HT1080 (cell line): ENCODE measurements at regions not wholly inside any gene's neighbourhood (a gene's known extent, or its start where the extent isn't known, plus 50 kb on each side); places are given as distances from the start of the nearest gene placed in this dataset.

ENCODE experiments used
- DNase-seq: peaks from one replicate; pipeline ENCODE4 v3.0.0-alpha.2; 2015; ENCODE audit warnings: low read depth

DNA sequence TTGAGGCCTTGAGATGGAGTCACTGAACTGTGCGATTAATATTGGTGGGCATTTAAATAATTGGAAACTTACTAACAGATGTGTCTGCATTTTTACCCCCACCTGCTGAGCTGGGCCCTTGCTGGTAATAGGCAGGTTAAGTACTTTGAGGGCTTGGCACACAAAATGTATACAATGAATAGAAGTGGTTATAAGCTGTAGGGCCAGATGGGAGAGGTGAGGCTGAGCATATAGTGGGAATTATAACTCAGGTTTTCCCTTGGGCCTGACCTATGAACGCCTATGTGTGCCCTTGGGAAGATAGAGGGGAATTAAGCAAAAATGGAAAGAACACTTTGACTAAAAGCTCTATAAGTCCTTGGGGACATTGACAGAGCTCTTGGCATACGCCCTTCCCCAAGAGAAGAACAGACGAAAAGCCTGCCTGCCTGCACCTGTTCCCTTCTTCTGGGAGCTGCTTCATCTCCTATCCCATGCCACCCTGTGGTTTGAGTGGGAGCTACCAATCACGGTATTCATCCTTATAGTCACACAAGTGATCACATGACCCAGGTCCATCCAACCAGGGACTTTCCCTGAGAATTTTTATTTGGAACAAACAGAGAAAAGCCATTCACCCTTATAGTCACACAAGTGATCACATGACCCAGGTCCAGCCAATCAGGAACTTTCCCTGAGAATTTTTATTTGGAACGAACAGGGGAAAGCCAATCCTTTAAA lies 260.7 kb upstream of the CSF3R start:
- no peak for DNase-seq

DNA sequence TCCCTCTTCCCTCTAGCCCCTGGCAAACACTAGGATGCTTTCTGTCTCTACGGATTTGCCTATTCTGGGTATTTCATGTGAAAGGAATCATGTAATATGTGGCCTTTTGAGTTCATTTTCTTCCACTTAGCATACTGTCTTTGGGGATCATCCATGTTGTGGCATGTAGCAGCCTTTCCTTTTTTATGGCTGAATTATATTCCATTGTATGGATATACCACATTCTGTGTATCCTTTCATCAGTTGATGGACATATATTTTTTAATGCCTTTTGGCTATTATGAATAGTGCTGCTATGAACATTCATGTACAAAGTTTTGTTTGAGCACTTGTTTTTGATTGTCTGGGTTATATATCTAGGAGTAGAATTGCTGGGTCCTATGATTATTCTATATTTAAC lies 258.4 kb upstream of the CSF3R start:
- no peak for DNase-seq

DNA sequence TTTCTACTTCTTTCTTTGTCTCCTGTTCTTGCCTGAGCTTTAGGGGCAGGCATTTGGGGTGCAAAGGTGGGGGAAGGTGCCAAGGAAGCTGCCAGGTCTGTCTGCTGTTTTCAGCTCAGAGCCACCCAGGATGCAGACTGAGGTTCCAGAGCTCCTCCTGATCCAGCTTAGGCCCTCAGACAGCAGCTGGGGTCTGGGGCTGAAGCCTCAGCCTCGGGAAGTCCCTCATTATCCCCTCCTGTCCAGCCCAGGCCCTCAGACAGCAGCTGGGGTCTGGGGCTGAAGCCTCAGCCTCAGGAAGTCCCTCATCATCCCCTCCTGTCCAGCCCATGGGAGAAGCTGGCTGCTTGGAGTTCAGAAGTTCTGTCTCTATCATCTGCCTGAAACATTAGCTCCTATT lies 257.7 kb upstream of the CSF3R start:
- DNase-seq: no peak

DNA sequence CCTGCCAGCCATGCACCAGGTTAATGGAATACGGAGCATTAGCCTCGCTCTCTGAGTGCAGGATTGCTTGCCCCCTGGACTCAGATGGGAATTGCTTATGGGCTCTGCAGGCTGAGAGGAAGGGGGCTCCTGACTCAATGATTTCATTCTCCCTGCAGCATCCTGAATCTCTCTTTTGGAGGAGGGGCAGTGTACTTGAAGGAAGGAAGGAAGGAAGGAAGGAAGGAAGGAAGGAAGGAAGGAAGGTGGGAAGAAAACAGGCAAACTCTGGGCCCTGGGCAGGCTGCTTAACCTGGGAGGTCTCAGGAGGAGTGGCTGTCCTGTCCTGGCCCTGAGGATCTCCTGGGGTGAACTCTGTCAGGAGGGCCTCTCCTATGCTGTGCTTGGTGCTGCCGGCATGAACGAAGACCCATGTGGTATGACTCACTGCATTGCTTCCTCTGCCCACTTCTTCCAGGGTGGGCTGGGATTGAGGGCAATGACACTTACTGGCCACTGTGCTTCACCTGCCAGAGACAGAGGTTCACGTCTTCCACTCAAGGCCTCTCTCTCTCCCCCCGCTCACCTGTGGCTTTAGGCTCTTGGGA lies 257.1 kb upstream of the CSF3R start:
- DNase-seq: no peak

DNA sequence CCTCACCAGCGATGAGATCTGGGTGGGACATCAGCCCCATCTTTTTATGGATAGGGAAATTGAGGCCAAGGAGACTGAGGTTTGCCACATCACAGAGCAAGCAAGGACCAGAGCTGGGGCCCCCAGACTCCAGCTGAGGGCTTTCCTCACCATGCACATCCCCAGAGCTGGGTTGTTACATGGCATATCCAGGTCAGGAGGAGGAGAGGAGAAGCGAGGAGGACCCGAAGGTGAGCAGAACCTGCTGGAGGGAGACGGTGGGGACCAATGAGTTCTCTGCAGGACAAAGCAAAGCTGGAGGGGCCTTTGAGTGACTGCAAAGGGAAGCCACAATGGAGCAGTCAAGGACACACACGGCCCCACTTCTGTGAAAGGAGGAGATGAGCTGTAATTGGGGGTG lies 255.5 kb upstream of the CSF3R start:
- DNase-seq: no peak

DNA sequence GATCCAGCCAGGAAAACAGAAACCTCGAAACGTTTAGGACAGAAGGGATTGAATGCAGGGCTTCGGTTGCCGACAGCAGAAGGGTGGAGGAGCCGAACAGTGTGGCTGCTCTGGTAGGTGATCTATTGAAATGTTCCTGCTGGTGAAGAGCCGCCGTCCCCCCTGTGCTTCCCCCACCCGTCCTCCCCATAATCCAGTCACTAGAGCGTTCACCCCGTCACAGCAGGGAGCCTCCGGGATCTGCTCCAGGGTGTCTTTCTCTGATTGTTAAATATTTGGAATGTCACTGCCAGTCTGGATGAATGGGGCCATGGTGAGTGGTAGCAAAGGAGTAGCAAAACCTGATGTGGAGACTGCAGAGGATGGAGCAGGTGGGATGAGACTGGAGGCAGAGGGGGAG lies 255.1 kb upstream of the CSF3R start:
- DNase-seq: no peak

DNA sequence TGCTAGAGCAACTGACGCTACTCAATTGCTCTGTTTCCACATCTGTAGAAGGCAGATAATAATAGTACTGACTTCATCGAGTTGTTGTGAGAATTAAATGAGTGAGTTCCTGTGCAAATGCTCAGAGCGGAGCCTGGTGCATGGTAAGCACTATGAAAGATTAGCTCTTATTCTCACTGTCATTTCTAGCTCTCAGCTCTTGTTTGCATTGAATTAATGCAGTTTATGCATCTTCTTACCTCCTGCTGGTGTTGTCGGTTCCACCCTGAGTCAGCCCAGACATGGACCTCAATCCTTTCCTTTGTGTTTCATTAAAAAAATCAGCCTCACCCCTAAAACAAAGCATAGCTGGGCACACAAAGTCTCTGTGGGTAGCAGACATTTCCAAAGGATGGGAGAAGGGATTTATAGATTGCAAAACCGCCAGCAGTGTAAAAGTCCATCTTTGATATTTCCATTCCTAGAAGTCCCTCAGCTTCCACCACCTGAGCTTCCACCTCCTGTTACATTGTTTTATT lies 254.4 kb upstream of the CSF3R start:
- DNase-seq: no peak

DNA sequence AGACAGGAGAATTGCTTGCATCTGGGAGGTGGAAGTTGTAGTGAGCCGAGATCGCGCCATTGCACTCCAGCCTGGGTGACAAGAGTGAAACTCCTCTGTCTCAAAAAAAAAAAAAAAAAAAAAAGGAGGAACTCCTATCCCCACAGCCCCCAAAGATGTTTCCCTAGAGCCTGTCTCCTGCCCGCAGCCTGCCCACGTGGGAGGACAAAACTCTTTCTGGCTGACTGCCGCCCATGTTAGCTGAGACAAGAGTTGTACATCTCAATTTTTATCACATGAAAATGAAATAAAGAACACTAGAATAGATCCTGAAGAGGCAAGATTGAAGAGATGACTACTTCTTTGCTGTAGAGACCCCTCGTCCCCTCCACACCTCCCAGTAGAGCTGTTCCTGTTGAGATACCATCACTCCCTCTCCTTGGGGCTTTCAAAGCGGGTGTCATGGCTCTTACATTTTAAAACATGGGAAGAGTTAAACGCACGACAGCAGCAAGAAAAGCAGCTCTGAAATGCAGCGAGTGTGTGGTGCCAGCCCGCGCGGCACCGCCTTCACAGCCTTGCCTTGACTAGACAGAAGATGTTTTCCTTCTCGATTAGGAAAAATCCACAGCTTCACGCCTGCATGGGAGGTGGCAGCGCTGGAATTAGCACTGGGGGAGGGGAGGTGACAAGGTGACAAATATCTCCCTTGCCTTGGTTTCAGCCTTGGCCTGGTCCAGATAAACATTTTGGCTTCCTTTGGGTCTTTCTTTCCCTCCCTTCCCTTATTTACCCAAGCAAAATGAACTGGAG lies 253.4 kb upstream of the CSF3R start:
- DNase-seq: no peak

DNA sequence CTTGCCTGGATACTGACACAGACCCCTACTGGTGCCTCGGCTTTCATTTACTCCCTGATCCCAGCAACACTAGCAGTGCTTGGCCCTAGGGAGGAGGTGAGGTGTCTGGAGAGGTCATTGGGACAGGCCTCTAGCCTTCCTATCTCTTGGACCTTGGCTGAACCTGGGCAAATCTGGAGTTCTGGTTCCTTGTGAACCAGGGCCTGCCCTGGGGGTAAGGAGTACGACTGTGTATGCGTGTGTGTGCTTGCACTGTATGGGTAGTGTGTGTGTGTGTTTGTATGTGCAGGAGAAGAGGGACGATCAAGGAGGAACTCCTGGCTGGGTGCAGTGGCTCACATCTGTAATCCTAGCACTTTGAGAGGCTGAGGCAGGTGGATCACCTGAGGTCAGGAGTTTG lies 252.7 kb upstream of the CSF3R start:
- no peak for DNase-seq

DNA sequence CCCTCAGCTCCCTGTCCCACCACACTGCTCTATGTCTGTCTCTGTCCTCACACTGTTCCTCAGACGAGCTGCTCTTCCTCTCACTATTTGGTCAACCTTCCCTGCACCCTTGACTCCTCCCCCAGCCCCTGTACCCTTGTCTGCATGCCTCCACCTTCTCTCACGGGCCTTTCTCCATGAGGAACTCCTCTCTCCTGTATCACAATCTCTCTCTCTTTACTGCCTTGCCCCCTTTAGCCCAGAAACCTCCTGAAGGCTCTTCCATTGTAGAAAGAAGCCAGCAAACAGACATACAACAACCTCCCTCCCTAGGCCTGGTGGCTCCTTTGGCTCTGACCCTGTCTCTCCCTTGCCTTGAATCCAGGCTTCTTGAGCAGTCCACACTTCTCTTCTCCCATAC lies 251.6 kb upstream of the CSF3R start:
- no peak for DNase-seq

DNA sequence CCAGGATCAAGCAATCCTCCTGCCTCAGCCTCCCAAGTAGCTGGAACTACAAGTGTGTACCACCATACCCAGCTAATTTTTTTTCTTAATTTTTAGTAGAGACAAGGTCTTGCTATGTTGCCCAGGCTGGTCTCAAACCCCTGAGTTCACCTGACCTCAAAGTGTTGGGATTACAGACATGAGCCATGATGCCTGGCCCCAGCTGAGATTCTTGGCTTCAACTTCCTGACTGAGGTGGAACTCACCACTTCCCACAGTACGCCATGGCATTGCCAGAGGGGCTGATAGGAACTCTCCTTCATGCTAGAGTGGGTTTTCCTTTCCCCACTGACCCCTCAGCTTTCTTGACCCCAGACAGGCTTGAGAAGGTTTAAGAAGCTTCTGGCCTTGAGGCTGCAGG lies 251.0 kb upstream of the CSF3R start:
- DNase-seq: no peak

DNA sequence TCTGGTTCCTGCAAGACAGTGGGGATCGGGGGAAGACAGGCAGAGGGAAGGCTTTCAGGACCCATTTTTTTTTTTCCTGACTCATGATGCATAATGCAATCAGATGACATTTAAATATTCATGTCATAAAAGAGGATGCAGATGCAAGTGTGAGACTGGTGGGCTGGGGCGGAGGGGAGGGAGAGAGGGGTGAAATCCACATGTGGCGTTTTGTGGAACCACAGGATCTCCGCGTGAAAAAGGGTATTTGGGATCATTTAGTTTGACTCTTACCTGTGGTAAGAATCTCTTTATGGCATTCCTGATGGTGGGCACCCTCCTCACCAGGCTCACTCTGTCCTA lies 249.3 kb upstream of the CSF3R start:
- no peak for DNase-seq

DNA sequence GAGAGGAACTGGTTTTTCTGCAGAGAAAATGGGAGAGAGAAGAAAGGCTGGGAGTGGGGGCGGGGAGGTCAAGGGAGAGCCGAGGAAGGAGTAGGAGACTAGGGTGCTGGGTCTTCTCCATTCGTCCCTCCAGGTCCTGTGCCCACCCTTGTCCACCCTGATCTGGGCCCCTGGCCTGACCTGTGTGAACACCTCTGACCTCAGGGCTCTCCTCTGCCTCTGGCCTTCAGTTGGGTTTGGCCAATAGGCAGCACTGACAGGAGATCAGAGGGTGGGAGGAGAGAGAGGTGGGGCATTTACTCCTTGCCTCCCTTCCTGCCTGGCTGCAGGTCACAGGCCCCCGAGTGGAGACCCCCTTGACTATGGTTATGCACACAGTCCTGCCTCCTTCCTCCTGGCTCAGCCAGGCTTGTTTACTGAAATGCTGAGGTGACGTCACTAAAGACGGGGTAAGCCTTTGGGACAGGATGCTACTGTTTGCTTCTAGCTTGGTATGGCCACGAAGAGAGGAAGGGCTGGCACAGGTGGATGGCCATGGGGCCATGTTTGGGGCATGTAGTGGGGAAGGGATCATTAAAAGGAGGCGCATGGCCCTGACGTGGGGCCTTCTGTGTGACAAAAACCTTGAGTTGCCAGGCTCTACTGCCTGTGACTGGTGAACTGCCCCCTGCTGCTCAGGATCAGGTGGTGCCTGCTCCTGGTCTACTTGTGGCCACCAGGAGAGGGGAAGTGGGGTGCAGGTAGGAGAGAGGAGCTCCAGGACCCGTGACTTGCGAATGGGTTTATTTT lies 248.7 kb upstream of the CSF3R start:
- DNase-seq: no peak

DNA sequence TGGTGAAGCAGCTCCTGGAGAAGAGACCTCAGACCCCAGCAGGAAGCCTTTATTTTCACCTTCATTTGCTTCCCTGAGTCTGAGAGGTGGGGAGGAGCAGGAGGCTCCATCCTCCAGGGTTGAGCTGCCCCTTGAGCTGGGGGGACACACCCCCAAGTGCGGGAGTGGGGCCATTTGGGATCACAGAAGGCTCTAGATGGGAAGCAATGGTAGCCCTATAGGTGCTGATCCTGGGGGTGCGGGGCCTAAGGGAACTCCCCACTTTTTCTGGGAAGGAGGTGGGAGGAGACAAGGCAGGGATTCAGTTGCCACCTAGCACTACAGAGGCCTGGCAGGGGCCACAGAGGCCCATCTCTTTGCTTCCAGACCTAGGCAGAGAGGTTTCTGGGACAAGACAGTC lies 247.9 kb upstream of the CSF3R start:
- DNase-seq: no peak

DNA sequence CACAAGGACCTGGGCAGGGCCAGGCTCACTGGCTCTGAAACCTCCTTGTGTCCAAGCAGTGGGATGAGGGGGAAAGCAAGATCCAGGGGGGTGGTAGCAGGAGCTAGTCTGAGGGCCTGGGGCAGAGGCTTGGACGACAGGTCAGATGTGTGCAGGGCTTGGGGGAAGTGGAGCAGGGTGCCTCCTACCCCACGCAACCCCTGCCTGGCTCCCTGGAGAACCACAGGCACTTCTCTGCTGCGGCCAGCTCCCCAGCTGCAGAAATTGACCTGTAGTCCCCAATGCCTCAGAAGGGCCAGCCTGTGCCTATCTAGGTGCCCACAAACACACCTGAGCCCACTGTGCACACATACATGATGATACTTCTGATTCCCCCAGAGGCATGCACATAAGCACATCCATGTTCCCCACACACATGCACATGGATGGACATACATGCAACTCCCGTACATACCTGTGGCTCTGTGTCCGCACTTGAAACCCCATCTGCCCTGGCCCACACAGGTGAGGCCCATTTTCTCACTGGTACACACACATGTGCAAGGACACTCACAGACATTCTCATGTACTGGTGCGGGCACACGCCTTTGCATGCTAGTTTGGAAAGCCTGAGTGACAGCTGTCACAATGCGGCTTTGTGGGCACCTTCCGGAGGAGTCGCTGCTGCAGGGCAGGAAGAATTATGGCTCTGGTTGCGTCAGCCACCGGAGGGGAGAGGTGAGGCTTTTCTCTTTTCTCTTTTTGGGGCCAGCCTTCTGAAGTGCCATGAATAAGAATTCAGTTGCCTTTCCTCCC lies 247.2 kb upstream of the CSF3R start:
- DNase-seq: no peak

DNA sequence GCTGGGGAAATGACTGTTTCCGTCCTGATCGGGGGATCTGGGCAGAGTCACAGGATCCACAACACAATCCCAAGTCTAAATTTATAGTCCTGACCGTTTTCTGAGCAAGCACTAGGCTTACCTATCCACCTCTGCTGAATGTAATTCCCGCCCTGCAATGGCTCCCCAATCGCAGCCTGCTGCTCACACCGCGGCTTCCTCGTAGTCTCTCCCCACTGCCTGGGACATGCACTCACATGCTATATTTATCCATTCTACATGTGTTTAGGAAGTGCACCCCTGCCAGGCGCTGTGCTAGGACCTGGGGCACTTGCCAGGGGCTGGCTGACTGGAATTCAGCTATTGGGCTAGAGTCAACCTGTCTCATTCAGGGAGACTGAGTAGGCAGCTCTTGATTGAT lies 246.6 kb upstream of the CSF3R start:
- no peak for DNase-seq

DNA sequence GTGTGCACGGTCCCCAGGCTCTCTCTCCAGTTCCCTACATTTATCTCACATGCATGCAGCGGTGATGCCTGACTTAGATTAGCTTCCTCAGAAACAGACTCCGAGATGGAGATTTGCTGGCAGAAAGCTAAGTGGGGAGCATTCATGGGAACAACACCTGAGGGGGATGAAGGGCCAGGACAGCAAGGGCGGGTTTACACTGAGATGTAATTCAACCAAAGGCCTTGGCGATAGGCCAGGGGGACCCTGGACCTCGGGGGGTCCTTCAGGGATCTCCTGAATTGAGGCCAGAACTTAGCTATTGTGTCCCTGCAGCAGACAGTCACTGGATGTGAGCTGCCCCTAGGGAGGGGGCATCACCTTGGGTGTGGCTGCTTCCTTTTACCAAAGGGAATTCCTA lies 246.1 kb upstream of the CSF3R start:
- DNase-seq: no peak

DNA sequence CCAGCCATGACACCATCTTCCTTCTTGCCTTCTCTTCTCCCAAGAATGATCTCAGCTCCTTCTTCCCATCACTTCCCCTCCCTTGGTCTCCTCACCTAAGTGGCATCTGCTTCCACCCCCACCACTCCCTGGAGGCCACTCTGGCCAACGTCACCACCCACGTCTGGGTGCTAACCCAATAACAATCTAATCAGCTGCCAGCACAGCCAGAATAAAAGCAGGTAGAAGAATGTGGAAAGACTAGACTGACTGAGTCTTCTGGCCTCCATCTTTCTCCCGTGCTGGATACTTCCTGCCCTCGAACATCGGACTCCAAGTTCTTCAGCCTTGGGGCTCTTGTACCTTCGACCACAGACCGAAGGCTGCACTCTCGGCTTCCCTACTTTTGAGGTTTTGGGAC lies 245.3 kb upstream of the CSF3R start:
- no peak for DNase-seq

DNA sequence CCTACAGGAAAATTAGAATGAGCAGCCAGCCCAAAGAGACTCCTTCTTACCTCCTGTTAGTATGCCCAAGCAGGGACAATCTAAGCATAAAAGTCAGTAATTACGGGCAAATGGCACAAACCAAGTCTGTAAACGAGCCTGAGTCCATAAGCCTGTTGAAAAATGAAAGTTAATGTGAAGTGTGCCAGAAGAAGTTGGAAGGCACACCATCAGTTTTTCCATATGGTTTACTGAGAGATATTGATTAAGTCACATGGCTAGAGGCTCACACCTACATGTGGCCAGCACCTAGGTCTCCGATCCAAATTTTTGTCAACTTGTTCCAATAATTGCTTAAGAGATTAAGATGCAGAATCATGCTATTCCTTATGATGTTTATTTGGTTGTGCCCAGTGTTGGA lies 242.4 kb upstream of the CSF3R start:
- DNase-seq: no peak

DNA sequence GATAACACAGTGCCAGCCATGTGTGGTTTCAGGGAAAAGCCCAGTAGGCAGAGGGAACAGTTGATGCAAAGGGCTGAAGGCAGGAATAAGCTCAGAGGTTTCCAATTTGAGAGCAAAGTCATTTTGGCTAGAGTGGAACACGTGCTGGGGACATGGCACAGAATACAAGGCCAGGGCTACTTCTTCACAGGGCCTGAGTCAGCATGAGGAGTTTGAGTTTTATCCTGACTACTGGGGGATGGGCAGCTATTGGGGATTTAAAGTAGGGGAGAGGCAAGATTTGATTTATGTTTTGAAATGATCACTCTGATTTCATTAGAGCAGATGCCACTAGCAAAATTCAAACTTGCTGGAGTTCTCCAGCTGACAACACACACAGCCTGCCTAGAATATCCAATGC lies 241.1 kb upstream of the CSF3R start:
- DNase-seq: no peak

DNA sequence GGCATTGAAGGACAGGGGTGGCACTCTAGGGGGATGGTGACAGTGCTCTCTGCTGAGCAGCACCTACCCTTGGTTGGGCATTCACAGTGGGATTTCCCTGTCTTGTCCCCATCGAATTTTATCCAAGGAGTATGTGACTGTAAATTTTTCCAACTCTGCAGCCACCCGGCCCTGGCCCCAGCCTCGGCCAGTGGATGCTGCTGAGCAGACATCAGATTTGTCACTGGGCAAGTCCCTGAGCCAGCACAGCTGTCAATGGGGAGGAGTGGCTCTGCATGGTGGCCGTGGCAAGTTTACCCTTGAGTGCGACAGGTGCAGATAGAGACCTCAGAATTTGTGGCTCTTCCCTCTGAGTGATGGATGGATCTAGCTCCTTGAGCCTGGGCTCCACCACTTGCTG lies 240.2 kb upstream of the CSF3R start:
- DNase-seq: no peak
